ENCODE measurements at regions not wholly inside any gene's neighbourhood (a gene's known extent, or its start where the extent isn't known, plus 50 kb on each side); places are given as distances from the start of the nearest gene placed in this dataset.

- peaks cover 5% of the 10 kb centered on the region for H3K4me1 ChIP-seq (ENCODE audit: low read depth)
- no peaks in the 10 kb centered on the region for H3K9me3 ChIP-seq (ENCODE audit: low read depth)
- no peaks in the 10 kb centered on the region for H3K36me3 ChIP-seq
- H3K27ac ChIP-seq, result no peak overlapping the region
- DNase-seq (ENCODE audit: low read depth in 1 of 2, low spot score in 1 of 2), result no peak
- no peak for TF ChIP-seq CTCF (IDR thresholded peaks at IDR 0.05; ENCODE audit: low read depth, low read length)
- no peak overlapping the region for H3K4me3 ChIP-seq
- no peaks in the 10 kb centered on the region for H3K27me3 ChIP-seq
Measured at GRCh38 chr16:63038397-63039106, 1002.3 kb upstream of the CDH8 start.

- Histone ChIP-seq H3K9me3 (ENCODE audit: low read depth) (no peaks in the 10 kb centered on the region), H3K27me3 (no peaks in the 10 kb centered on the region), H3K4me1 (ENCODE audit: low read depth) (peaks cover 5% of the 10 kb centered on the region), H3K36me3 (no peaks in the 10 kb centered on the region), H3K27ac (no peak overlapping the region), H3K4me3 (no peak overlapping the region)
- no peak for TF ChIP-seq CTCF (IDR thresholded peaks at IDR 0.05; ENCODE audit: low read depth, low read length)
- DNase-seq (ENCODE audit: low read depth in 1 of 2, low spot score in 1 of 2), result no peak
Measured at GRCh38 chr16:63037761-63038396, 1001.6 kb upstream of the CDH8 start.

GRCh38 chr16:63018581-63019223, 982.5 kb upstream of the CDH8 start:
- no peak for TF ChIP-seq CTCF (IDR thresholded peaks at IDR 0.05; ENCODE audit: low read depth, low read length)
- Histone ChIP-seq H3K4me3 (no peak overlapping the region), H3K27me3 (no peaks in the 10 kb centered on the region), H3K27ac (no peak overlapping the region), H3K4me1 (ENCODE audit: low read depth) (no peaks in the 10 kb centered on the region), H3K36me3 (no peaks in the 10 kb centered on the region), H3K9me3 (ENCODE audit: low read depth) (no peaks in the 10 kb centered on the region)
- no peak for DNase-seq (ENCODE audit: low read depth in 1 of 2, low spot score in 1 of 2)

GRCh38 chr16:63008688-63009087, 972.5 kb upstream of the CDH8 start:
- no peaks in the 10 kb centered on the region for H3K9me3 ChIP-seq (ENCODE audit: low read depth)
- no peaks in the 10 kb centered on the region for H3K4me1 ChIP-seq (ENCODE audit: low read depth)
- no peak overlapping the region for H3K27ac ChIP-seq
- no peaks in the 10 kb centered on the region for H3K36me3 ChIP-seq
- no peak for DNase-seq (ENCODE audit: low read depth in 1 of 2, low spot score in 1 of 2)
- no peak for TF ChIP-seq CTCF (IDR thresholded peaks at IDR 0.05; ENCODE audit: low read depth, low read length)
- no peaks in the 10 kb centered on the region for H3K27me3 ChIP-seq
- no peak overlapping the region for H3K4me3 ChIP-seq

- Histone ChIP-seq H3K27me3 (no peaks in the 10 kb centered on the region), H3K27ac (no peak overlapping the region), H3K4me3 (no peak overlapping the region), H3K36me3 (no peaks in the 10 kb centered on the region), H3K4me1 (ENCODE audit: low read depth) (no peaks in the 10 kb centered on the region), H3K9me3 (ENCODE audit: low read depth) (no peaks in the 10 kb centered on the region)
- TF ChIP-seq CTCF (IDR thresholded peaks at IDR 0.05; ENCODE audit: low read depth, low read length), result no peak
- no peak for DNase-seq (ENCODE audit: low read depth in 1 of 2, low spot score in 1 of 2)
Measured at GRCh38 chr16:63005356-63005755, 969.1 kb upstream of the CDH8 start.

All from cardiac muscle cell (in vitro differentiated cells and primary cell).